ENCODE measurements at regions not wholly inside any gene's neighbourhood (a gene's known extent, or its start where the extent isn't known, plus 50 kb on each side); places are given as distances from the start of the nearest gene placed in this dataset.
"Not testable (repeated sequence)": the region's sequence is repeated elsewhere in the genome, so short reads cannot be mapped to it uniquely, and the experiment has no call there.

GRCh38 chr13:86426437-86426836 lies 627.2 kb upstream of the SLITRK6 start:
- no peak for DNase-seq

- DNase-seq = no peak
Measured at GRCh38 chr13:86429756-86430155, 630.5 kb upstream of the SLITRK6 start.

- DNase-seq = no peak
Measured at GRCh38 chr13:86438034-86438433, 638.8 kb upstream of the SLITRK6 start.

- peak; percentile 11 for DNase-seq
Measured at GRCh38 chr13:86445206-86445605, 646.0 kb upstream of the SLITRK6 start.

- DNase-seq = peak; percentile 39
Measured at GRCh38 chr13:86445672-86446071, 646.5 kb upstream of the SLITRK6 start.

- DNase-seq = peak; percentile 73
Measured at GRCh38 chr13:86446311-86446710, 647.1 kb upstream of the SLITRK6 start.

- DNase-seq = no peak
Measured at GRCh38 chr13:86447479-86447878, 648.3 kb upstream of the SLITRK6 start.

- no peak for DNase-seq
Measured at GRCh38 chr13:86462011-86462410, 662.8 kb upstream of the SLITRK6 start.

- no peak for DNase-seq
Measured at GRCh38 chr13:86464193-86464592, 665.0 kb upstream of the SLITRK6 start.

- no peak for DNase-seq
Measured at GRCh38 chr13:86474971-86475370, 675.8 kb upstream of the SLITRK6 start.

GRCh38 chr13:86476656-86477055 lies 677.4 kb upstream of the SLITRK6 start:
- DNase-seq = no peak

GRCh38 chr13:86486582-86486981 lies 687.4 kb upstream of the SLITRK6 start:
- DNase-seq = no peak

GRCh38 chr13:86491121-86491520 lies 691.9 kb upstream of the SLITRK6 start:
- no peak for DNase-seq

- not testable (repeated sequence) for DNase-seq
Measured at GRCh38 chr13:86501931-86502330, 702.7 kb upstream of the SLITRK6 start.

- no peak for DNase-seq
Measured at GRCh38 chr13:86510792-86511191, 711.6 kb upstream of the SLITRK6 start.

GRCh38 chr13:86541461-86541860 lies 742.2 kb upstream of the SLITRK6 start:
- DNase-seq = no peak

- no peak for DNase-seq
Measured at GRCh38 chr13:86554066-86554465, 754.8 kb upstream of the SLITRK6 start.

GRCh38 chr13:86559901-86560300 lies 760.7 kb upstream of the SLITRK6 start:
- DNase-seq = no peak

GRCh38 chr13:86562866-86563265 lies 763.6 kb upstream of the SLITRK6 start:
- no peak for DNase-seq

GRCh38 chr13:86563308-86563707 lies 764.1 kb upstream of the SLITRK6 start:
- DNase-seq = peak; percentile 54

- no peak for DNase-seq
Measured at GRCh38 chr13:86567119-86567518, 767.9 kb upstream of the SLITRK6 start.

- DNase-seq = no peak
Measured at GRCh38 chr13:86569119-86569518, 769.9 kb upstream of the SLITRK6 start.

- no peak for DNase-seq
Measured at GRCh38 chr13:86569974-86570373, 770.8 kb upstream of the SLITRK6 start.

- DNase-seq = peak; percentile 42
Measured at GRCh38 chr13:86572115-86572514, 772.9 kb upstream of the SLITRK6 start.

GRCh38 chr13:86579662-86580061 lies 780.4 kb upstream of the SLITRK6 start:
- no peak for DNase-seq

- peak; percentile 30 for DNase-seq
Measured at GRCh38 chr13:86581706-86582105, 782.5 kb upstream of the SLITRK6 start.
